MCF 10A (cell line): ENCODE measurements at regions not wholly inside any gene's neighbourhood (a gene's known extent, or its start where the extent isn't known, plus 50 kb on each side); places are given as distances from the start of the nearest gene placed in this dataset.

ENCODE experiments used
- BruUV-seq: library from RNA; stranded (reverse); fragments of 400-500 nt; replicated peaks from 2 replicates; lab custom pipeline; 2021; lab: Mats Ljungman, UMichigan
- CTCF ChIA-PET: fragments of 300-600 bp; sonication (Branson Sonifier 250); formaldehyde crosslinking; extraction: SDS; loops from one replicate; lab custom pipeline; 2021; ENCODE audit warnings: antibody characterized with exemption, inconsistent platforms; lab: Yijun Ruan, JAX
- POLR2A ChIA-PET: fragments of 300-600, 350-650 bp; sonication (Branson Sonifier 250); formaldehyde crosslinking; extraction: SDS; loops from one replicate; lab custom pipeline; 2020; ENCODE audit warnings: antibody characterized with exemption, inconsistent platforms; lab: Yijun Ruan, JAX
- DNase-seq: peaks from one replicate; pipeline ENCODE4 v3.0.0-alpha.2; 2018; ENCODE audit not compliant: unreplicated experiment
- H3K27ac Mint-ChIP-seq: one replicate; pipeline ENCODE4 v1.8.0; 2022; ENCODE audit warnings: mild to moderate bottlenecking, low read depth, mixed read lengths; ENCODE audit not compliant: unreplicated experiment
- H3K27me3 Mint-ChIP-seq: one replicate; pipeline ENCODE4 v1.8.0; 2022; ENCODE audit warnings: mixed read lengths; ENCODE audit not compliant: insufficient read depth, unreplicated experiment
- H3K36me3 Mint-ChIP-seq: one replicate; pipeline ENCODE4 v1.8.0; 2022; ENCODE audit warnings: mild to moderate bottlenecking, moderate library complexity, mixed read lengths; ENCODE audit not compliant: insufficient read depth, unreplicated experiment
- H3K4me1 Mint-ChIP-seq: one replicate; pipeline ENCODE4 v1.8.0; 2022; ENCODE audit warnings: mixed read lengths; ENCODE audit not compliant: insufficient read depth, unreplicated experiment
- H3K4me3 Mint-ChIP-seq: one replicate; pipeline ENCODE4 v1.8.0; 2022; ENCODE audit warnings: mild to moderate bottlenecking, moderate library complexity, mixed read lengths; ENCODE audit not compliant: unreplicated experiment
- H3K9me3 Mint-ChIP-seq: one replicate; pipeline ENCODE4 v1.8.0; 2022; ENCODE audit warnings: mixed read lengths; ENCODE audit not compliant: unreplicated experiment
- intact Hi-C: fragments of 100-400 bp; cut with micrococcal nuclease; formaldehyde crosslinking; loops from 2 replicates; pipeline ENCODE4 v1.14.1; 2022
- TF ChIP-seq, protein P1 (sequence below): fragments of 200-600 bp; IDR thresholded peaks from one replicate; pipeline ENCODE4 v1.8.0; 2022; ENCODE audit warnings: antibody characterized with exemption, mild to moderate bottlenecking; ENCODE audit not compliant: unreplicated experiment

DNA sequence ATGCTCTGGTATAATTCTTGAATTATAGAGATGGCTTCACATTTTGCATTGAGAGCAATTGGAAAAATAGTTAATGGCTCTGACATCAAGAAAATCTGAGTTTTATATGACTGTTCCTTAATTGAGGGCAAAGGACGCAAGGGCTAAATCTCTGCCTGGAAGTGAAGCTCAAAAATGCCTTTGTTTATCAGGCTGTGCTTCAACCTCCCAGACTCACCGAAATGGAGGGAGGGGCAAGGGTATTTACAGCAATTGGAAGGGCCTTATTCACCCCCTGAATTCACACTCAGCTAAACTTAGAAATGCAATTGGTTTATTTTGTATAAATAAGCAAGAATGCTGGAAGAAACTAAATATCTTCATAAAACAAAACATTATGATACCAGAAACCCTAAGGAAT lies 737.2 kb upstream of the MMS22L start:
- Mint-ChIP-seq H3K9me3 (no peaks in the 10 kb centered on the region), H3K36me3 (no peaks in the 10 kb centered on the region), H3K27me3 (peaks cover 94% of the 10 kb centered on the region), H3K27ac (no peak overlapping the region), H3K4me1 (no peaks in the 10 kb centered on the region), H3K4me3 (no peak overlapping the region)
- TF ChIP-seq, protein P1, sequence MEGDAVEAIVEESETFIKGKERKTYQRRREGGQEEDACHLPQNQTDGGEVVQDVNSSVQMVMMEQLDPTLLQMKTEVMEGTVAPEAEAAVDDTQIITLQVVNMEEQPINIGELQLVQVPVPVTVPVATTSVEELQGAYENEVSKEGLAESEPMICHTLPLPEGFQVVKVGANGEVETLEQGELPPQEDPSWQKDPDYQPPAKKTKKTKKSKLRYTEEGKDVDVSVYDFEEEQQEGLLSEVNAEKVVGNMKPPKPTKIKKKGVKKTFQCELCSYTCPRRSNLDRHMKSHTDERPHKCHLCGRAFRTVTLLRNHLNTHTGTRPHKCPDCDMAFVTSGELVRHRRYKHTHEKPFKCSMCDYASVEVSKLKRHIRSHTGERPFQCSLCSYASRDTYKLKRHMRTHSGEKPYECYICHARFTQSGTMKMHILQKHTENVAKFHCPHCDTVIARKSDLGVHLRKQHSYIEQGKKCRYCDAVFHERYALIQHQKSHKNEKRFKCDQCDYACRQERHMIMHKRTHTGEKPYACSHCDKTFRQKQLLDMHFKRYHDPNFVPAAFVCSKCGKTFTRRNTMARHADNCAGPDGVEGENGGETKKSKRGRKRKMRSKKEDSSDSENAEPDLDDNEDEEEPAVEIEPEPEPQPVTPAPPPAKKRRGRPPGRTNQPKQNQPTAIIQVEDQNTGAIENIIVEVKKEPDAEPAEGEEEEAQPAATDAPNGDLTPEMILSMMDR, result no peak
- no peak for DNase-seq
- ChIA-PET POLR2A (no interaction called here), CTCF (interaction anchor here (0.6 kb wide), 1 partner anchor 515 kb away, joined by 3 read pairs; no protein-coding TSS in a partner anchor)
- intact Hi-C loops, result no loop called here
- BruUV-seq, result no TSS peak

DNA sequence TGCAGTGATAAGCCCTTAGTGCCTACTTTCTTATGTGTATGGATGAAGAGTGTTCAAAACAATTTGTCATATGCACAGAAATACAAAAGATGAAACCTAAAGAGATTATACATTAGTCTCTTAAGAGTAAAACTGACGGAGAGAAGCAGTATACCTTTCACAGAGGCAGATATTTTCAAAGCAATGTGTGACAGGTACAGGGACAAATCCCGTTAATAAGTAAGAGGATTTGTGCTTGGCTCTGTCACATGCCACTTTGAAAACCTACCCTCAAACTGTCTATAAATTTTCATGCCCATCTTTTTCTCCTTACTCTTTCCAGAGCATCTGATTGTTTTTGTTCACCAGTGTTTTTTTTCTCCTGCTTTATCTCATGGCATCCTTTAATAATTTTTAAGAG lies 741.3 kb upstream of the MMS22L start:
- intact Hi-C loops, result no loop called here
- ChIA-PET POLR2A (no interaction called here), CTCF (no interaction called here)
- Mint-ChIP-seq H3K9me3 (no peaks in the 10 kb centered on the region), H3K27me3 (peaks cover 96% of the 10 kb centered on the region), H3K36me3 (no peaks in the 10 kb centered on the region), H3K27ac (no peak overlapping the region), H3K4me3 (no peak overlapping the region), H3K4me1 (no peaks in the 10 kb centered on the region)
- DNase-seq, result no peak
- TF ChIP-seq, protein P1, result no peak
- BruUV-seq, result no TSS peak

DNA sequence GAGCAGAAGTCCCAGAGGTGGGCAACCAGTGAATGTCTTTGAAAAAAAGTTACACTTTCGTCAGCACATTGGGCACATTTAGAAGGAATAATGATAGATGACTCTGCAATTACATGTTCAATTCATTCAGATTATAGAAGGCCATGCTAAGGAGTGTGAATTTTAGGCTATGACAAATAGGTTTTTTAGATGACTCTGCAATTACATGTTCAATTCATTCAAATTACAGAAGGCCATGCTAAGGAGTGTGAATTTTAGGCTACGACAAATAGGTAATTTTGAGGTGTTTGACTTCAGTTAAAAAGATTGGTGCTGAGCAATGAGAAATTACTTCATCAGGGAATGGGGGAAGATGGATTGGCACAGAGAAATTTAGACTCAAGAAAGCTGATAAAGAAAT lies 744.9 kb upstream of the MMS22L start:
- no peaks in the 10 kb centered on the region for H3K4me1 Mint-ChIP-seq
- H3K36me3 Mint-ChIP-seq, result no peaks in the 10 kb centered on the region
- no peaks in the 10 kb centered on the region for H3K9me3 Mint-ChIP-seq
- TF ChIP-seq, protein P1, result no peak
- no peak overlapping the region for H3K4me3 Mint-ChIP-seq
- CTCF ChIA-PET, result no interaction called here
- DNase-seq, result no peak
- intact Hi-C loops, result no loop called here
- POLR2A ChIA-PET, result no interaction called here
- H3K27ac Mint-ChIP-seq, result no peak overlapping the region
- no TSS peak for BruUV-seq
- peaks cover 88% of the 10 kb centered on the region for H3K27me3 Mint-ChIP-seq

DNA sequence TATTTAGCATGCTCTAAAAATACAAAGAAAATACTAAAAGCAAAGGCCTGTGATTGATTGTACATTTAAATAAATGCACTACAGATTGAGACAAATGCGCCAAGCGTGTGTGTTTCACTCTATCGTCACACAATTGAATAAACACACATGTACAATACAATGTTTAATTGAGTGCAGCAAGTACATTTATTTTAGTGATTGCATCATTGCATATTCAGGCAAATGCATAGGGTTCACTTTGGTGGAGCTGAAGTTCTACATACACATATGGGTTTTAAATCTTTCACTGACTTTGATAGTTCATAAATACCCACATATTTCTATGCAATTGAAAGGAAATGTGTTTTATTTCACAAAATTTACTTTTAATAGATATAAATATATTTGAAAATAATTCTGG lies 750.6 kb upstream of the MMS22L start:
- Mint-ChIP-seq H3K36me3 (no peaks in the 10 kb centered on the region), H3K27me3 (peaks cover 53% of the 10 kb centered on the region), H3K4me1 (no peaks in the 10 kb centered on the region), H3K4me3 (no peak overlapping the region), H3K27ac (no peak overlapping the region), H3K9me3 (no peaks in the 10 kb centered on the region)
- CTCF ChIA-PET, result interaction anchor here (0.6 kb wide), 1 partner anchor 495 kb away, joined by 3 read pairs; no protein-coding TSS in a partner anchor
- no peak for DNase-seq
- POLR2A ChIA-PET, result no interaction called here
- no TSS peak for BruUV-seq
- TF ChIP-seq, protein P1, result no peak
- intact Hi-C loops, result no loop called here
